ENCODE measurements at regions not wholly inside any gene's neighbourhood (a gene's known extent, or its start where the extent isn't known, plus 50 kb on each side); places are given as distances from the start of the nearest gene placed in this dataset.

DNA sequence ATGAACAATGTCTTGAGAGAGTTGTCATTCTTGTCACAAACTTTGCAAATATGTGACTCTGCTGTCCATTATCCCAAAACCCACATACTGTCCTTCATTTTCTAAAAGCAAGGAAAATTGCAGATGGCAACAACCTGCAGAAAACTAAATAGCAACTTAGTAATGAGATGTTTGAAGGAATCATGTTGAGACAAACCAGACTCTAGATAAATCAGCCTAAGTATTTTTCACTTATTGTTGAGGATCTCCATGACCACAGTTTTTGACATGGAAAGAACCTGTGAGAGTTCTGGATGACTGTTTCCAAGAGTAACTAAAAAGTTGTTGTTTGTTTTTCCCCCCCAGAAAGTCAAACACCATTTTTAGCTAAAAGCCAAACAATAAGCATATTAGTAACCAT lies 535.2 kb upstream of the ZNF608 start:
- TF ChIP-seq, protein P1, sequence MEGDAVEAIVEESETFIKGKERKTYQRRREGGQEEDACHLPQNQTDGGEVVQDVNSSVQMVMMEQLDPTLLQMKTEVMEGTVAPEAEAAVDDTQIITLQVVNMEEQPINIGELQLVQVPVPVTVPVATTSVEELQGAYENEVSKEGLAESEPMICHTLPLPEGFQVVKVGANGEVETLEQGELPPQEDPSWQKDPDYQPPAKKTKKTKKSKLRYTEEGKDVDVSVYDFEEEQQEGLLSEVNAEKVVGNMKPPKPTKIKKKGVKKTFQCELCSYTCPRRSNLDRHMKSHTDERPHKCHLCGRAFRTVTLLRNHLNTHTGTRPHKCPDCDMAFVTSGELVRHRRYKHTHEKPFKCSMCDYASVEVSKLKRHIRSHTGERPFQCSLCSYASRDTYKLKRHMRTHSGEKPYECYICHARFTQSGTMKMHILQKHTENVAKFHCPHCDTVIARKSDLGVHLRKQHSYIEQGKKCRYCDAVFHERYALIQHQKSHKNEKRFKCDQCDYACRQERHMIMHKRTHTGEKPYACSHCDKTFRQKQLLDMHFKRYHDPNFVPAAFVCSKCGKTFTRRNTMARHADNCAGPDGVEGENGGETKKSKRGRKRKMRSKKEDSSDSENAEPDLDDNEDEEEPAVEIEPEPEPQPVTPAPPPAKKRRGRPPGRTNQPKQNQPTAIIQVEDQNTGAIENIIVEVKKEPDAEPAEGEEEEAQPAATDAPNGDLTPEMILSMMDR (IDR thresholded peaks at IDR 0.05; ENCODE audit: low read depth, low read length) = no peak
- no peaks in the 10 kb centered on the region for H3K27me3 ChIP-seq (ENCODE audit: insufficient read depth, low read depth, severe bottlenecking)
- no peak for DNase-seq
- H3K4me3 ChIP-seq (ENCODE audit: low read depth, low read length) = no peak overlapping the region
- no peaks in the 10 kb centered on the region for H3K9me3 ChIP-seq (ENCODE audit: severe bottlenecking)
- no peaks in the 10 kb centered on the region for H3K36me3 ChIP-seq
- no peak overlapping the region for H3K27ac ChIP-seq

DNA sequence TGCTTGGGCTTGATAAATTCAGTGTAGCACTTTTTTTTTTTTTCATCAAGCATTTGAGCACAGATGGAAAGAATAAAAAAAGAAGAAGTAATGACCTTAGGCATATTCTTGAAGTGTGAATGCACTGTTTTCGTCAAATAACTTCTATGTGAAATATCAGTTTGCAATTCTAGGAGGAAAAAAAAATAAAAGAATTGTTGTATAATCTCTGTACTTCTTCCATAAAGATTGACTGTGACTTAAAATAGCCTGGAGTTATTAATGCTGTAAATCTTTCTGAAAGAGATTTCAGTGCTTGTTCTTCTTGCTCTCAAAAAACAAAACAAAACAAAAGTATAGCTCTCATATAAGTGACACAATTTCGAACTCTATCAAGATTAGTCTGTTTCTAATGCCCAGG lies 536.9 kb upstream of the ZNF608 start:
- no peak for DNase-seq
- no peaks in the 10 kb centered on the region for H3K36me3 ChIP-seq
- no peaks in the 10 kb centered on the region for H3K27me3 ChIP-seq (ENCODE audit: insufficient read depth, low read depth, severe bottlenecking)
- H3K4me3 ChIP-seq (ENCODE audit: low read depth, low read length) = no peak overlapping the region
- no peak overlapping the region for H3K27ac ChIP-seq
- no peaks in the 10 kb centered on the region for H3K9me3 ChIP-seq (ENCODE audit: severe bottlenecking)
- TF ChIP-seq, protein P1 (IDR thresholded peaks at IDR 0.05; ENCODE audit: low read depth, low read length) = no peak

DNA sequence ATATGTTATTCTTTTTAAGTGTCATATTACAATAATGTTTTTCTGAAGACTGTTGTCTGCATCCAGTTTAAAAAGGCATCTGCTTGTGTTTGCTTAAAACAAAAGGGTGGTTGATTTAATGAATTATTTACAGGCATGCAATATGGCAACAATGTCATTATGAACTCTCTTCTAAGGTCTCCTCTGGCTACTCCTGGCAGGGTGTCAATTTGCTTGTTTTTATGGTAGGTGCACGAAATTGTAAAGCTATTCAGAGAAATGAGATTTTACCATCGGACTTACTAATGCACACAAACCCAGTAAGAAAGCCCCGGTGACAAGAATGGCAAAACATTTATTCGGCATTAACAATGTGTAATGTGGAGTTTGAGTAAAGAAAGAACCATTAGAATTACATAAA lies 539.8 kb upstream of the ZNF608 start:
- TF ChIP-seq, protein P1 (IDR thresholded peaks at IDR 0.05; ENCODE audit: low read depth, low read length) = no peak
- DNase-seq = no peak
- no peak overlapping the region for H3K27ac ChIP-seq
- H3K9me3 ChIP-seq (ENCODE audit: severe bottlenecking) = no peaks in the 10 kb centered on the region
- H3K36me3 ChIP-seq = no peaks in the 10 kb centered on the region
- no peaks in the 10 kb centered on the region for H3K27me3 ChIP-seq (ENCODE audit: insufficient read depth, low read depth, severe bottlenecking)
- no peak overlapping the region for H3K4me3 ChIP-seq (ENCODE audit: low read depth, low read length)

DNA sequence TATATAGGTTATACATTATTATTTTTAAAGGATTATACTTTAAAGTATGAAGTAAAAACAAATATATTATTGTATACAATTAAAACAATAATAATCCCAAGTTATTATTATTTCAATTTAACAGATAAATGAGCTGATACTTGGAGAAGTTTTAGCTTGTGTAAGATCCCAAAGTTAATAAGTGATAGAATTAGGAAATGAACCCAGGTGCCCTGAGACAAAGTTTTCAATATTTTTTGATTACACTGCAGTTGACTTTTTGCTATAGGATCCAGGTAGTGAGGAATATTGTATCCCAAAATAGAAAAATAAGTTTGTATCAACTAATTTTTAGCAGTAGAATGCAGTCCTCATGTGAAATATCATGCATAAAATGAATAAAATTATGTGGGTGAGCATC lies 543.2 kb upstream of the ZNF608 start:
- Histone ChIP-seq H3K27ac (no peak overlapping the region), H3K4me3 (ENCODE audit: low read depth, low read length) (no peak overlapping the region), H3K27me3 (ENCODE audit: insufficient read depth, low read depth, severe bottlenecking) (no peaks in the 10 kb centered on the region), H3K9me3 (ENCODE audit: severe bottlenecking) (no peaks in the 10 kb centered on the region), H3K36me3 (no peaks in the 10 kb centered on the region)
- DNase-seq = no peak
- TF ChIP-seq, protein P1 (IDR thresholded peaks at IDR 0.05; ENCODE audit: low read depth, low read length) = no peak

DNA sequence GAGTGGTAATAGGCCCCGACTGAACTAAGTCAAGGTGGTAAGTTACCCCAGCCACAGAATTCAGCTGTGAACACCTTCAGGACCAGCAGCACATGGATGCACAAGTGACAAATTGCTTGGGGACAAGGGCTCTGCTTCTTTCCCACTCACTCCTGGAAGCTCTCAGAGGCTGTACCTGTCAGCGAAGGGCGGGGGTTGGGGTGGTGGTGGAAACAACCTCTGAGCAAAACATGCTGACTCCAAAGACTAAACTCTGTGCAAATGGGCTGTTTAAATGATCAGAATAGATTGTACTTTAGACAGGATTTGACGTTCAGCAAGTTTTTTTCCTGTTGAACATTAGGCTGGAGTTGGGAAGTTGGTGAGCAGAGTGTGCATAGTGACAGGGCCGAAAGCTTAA lies 544.5 kb upstream of the ZNF608 start:
- Histone ChIP-seq H3K27ac (no peak overlapping the region), H3K4me3 (ENCODE audit: low read depth, low read length) (no peak overlapping the region), H3K36me3 (no peaks in the 10 kb centered on the region), H3K27me3 (ENCODE audit: insufficient read depth, low read depth, severe bottlenecking) (no peaks in the 10 kb centered on the region), H3K9me3 (ENCODE audit: severe bottlenecking) (no peaks in the 10 kb centered on the region)
- TF ChIP-seq, protein P1 (IDR thresholded peaks at IDR 0.05; ENCODE audit: low read depth, low read length) = no peak
- no peak for DNase-seq

DNA sequence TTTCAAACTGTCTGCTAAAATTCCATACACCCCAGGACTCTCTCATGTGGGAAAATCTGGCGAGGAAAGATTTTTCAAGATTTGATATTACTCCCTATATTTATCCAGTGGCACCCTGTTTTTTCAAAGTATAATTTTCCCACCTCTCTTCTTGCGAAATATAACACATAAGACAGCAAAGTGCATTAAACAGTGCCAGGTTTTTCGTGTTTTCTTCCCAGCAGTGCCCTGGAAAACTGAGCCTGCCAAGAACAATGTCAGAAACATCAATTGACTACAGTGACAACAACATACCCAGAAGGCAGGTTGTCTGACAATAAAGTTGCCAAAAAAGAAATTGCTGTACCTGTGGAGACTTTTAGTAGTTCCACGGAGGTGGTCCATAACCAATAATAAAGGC lies 545.0 kb upstream of the ZNF608 start:
- TF ChIP-seq, protein P1 (IDR thresholded peaks at IDR 0.05; ENCODE audit: low read depth, low read length) = no peak
- Histone ChIP-seq H3K4me3 (ENCODE audit: low read depth, low read length) (no peak overlapping the region), H3K27ac (no peak overlapping the region), H3K9me3 (ENCODE audit: severe bottlenecking) (no peaks in the 10 kb centered on the region), H3K36me3 (no peaks in the 10 kb centered on the region), H3K27me3 (ENCODE audit: insufficient read depth, low read depth, severe bottlenecking) (no peaks in the 10 kb centered on the region)
- no peak for DNase-seq

Measured in WERI-Rb-1 (cell line).